HG02885 (cell line): ENCODE measurements at regions not wholly inside any gene's neighbourhood (a gene's known extent, or its start where the extent isn't known, plus 50 kb on each side); places are given as distances from the start of the nearest gene placed in this dataset.

Source experiments
- ATAC-seq: cut with Tn5 transposase; IDR thresholded peaks from one replicate; pipeline ENCODE4 v1.9.1; 2021; ENCODE audit warnings: mild to moderate bottlenecking; ENCODE audit not compliant: unreplicated experiment, poor library complexity

GRCh38 chr11:119863851-119864601 is 135.0 kb upstream of the NECTIN1 start:
- no peak for ATAC-seq

GRCh38 chr11:119863236-119863635 is 134.2 kb upstream of the NECTIN1 start:
- ATAC-seq, result no peak

GRCh38 chr11:119861160-119861559 is 132.2 kb upstream of the NECTIN1 start:
- ATAC-seq, result no peak

GRCh38 chr11:119860561-119861094 is 131.6 kb upstream of the NECTIN1 start:
- no peak for ATAC-seq

GRCh38 chr11:119859684-119860083 is 130.7 kb upstream of the NECTIN1 start:
- no peak for ATAC-seq

GRCh38 chr11:119858288-119858687 is 129.3 kb upstream of the NECTIN1 start:
- no peak for ATAC-seq

GRCh38 chr11:119856681-119857485 is 127.9 kb upstream of the NECTIN1 start:
- no peak for ATAC-seq

GRCh38 chr11:119855066-119855465 is 126.1 kb upstream of the NECTIN1 start:
- ATAC-seq, result no peak

GRCh38 chr11:119854521-119854920 is 125.5 kb upstream of the NECTIN1 start:
- ATAC-seq, result no peak

GRCh38 chr11:119853581-119854360 is 124.8 kb upstream of the NECTIN1 start:
- ATAC-seq, result no peak

- ATAC-seq, result no peak
Measured at GRCh38 chr11:119852741-119853140, 123.7 kb upstream of the NECTIN1 start.

GRCh38 chr11:119850822-119851409 is 121.9 kb upstream of the NECTIN1 start:
- no peak for ATAC-seq

- ATAC-seq, result no peak
Measured at GRCh38 chr11:119849872-119850271, 120.9 kb upstream of the NECTIN1 start.

- no peak for ATAC-seq
Measured at GRCh38 chr11:119847853-119848252, 118.9 kb upstream of the NECTIN1 start.

- ATAC-seq, result no peak
Measured at GRCh38 chr11:119846374-119846773, 117.4 kb upstream of the NECTIN1 start.

GRCh38 chr11:119845756-119846155 is 116.8 kb upstream of the NECTIN1 start:
- no peak for ATAC-seq

GRCh38 chr11:119845305-119845704 is 116.3 kb upstream of the NECTIN1 start:
- ATAC-seq, result no peak

GRCh38 chr11:119844808-119845207 is 115.8 kb upstream of the NECTIN1 start:
- no peak for ATAC-seq

GRCh38 chr11:119843877-119844276 is 114.9 kb upstream of the NECTIN1 start:
- ATAC-seq, result no peak

- no peak for ATAC-seq
Measured at GRCh38 chr11:119842731-119843130, 113.7 kb upstream of the NECTIN1 start.
